Osteoblast (primary cell): ENCODE measurements at regions not wholly inside any gene's neighbourhood (a gene's known extent, or its start where the extent isn't known, plus 50 kb on each side); places are given as distances from the start of the nearest gene placed in this dataset.

Experiments
- DNase-seq: peaks from one replicate; pipeline ENCODE4 v3.0.0; 2011; ENCODE audit warnings: low spot score, mixed read lengths; ENCODE audit not compliant: insufficient read length; ENCODE audit errors: missing footprints
- H2AFZ ChIP-seq: 2 replicates; pipeline ENCODE4 v1.6.0; 2011; ENCODE audit warnings: mild to moderate bottlenecking, low read length
- H3K27ac ChIP-seq: 2 replicates; pipeline ENCODE4 v1.5.1; 2011; ENCODE audit warnings: mild to moderate bottlenecking, low read depth, low read length, moderate library complexity
- H3K27me3 ChIP-seq: 2 replicates; pipeline ENCODE4 v1.6.0; 2012; ENCODE audit warnings: mild to moderate bottlenecking, control low read depth, inconsistent platforms, low read length, moderate library complexity; ENCODE audit not compliant: insufficient read depth
- H3K36me3 ChIP-seq: 2 replicates; pipeline ENCODE4 v1.5.1; 2011; ENCODE audit warnings: mild to moderate bottlenecking, low read length, control low read depth, moderate library complexity; ENCODE audit not compliant: insufficient read depth
- H3K4me1 ChIP-seq: 2 replicates; pipeline ENCODE4 v1.5.1; 2011; ENCODE audit warnings: mild to moderate bottlenecking, low read length, control low read depth, moderate library complexity; ENCODE audit not compliant: insufficient read depth
- H3K4me2 ChIP-seq: 2 replicates; pipeline ENCODE4 v1.6.0; 2011; ENCODE audit warnings: mild to moderate bottlenecking, low read length; ENCODE audit not compliant: insufficient read depth
- H3K4me3 ChIP-seq: fragments of 200-600 bp; sonication (generic); 3 replicates; pipeline ENCODE4 v1.5.1; 2012; ENCODE audit warnings: mild to moderate bottlenecking, low read length, inconsistent platforms; ENCODE audit not compliant: insufficient read depth
- H3K79me2 ChIP-seq: 2 replicates; pipeline ENCODE4 v1.6.0; 2012; ENCODE audit warnings: mild to moderate bottlenecking, low read length, control low read depth, inconsistent platforms; ENCODE audit not compliant: insufficient read depth
- H3K9me3 ChIP-seq: 2 replicates; pipeline ENCODE4 v1.5.1; 2011; ENCODE audit warnings: low read depth, low read length, control low read depth
- H4K20me1 ChIP-seq: 2 replicates; pipeline ENCODE4 v1.6.0; 2012; ENCODE audit warnings: mild to moderate bottlenecking, low read length, control low read depth; ENCODE audit not compliant: insufficient read depth
- TF ChIP-seq, protein P1 (sequence below): IDR thresholded peaks from 2 replicates; pipeline ENCODE4 v1.5.1; 2011; ENCODE audit warnings: mild to moderate bottlenecking, low read depth, low read length, moderate library complexity; ENCODE audit errors: extremely low read depth

DNA sequence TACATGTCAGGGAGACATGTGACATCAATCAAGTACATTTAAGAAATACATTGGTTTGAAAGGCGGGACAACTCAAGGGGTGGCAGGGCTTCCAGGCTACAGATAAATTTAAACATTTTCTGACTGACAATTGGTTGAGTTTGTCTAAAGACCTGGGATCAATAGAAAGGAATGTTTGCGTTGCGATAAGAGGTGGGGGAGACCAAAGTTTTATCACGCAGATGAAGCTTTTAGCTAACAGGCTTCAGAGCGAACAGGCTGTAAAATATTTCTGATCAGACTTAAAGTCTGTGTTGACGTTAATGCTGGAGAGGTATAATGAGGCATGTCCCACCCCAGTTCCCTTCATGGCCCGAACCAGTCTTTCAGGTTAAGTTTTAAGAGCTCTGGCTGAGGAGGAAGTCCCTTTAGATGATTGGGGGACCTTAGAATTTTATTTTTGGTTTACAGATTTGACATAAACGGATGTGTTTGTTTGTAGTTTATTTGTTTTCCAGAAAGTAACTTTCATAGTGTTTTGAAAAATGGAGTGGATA, 346.7 kb upstream of the RASGEF1B start:
- H3K9me3 ChIP-seq = no peaks in the 10 kb centered on the region
- no peaks in the 10 kb centered on the region for H3K4me1 ChIP-seq
- H3K4me3 ChIP-seq = no peak overlapping the region
- no peaks in the 10 kb centered on the region for H3K79me2 ChIP-seq
- H3K4me2 ChIP-seq = no peak overlapping the region
- H2AFZ ChIP-seq = no peak overlapping the region
- DNase-seq = no peak
- H3K27ac ChIP-seq = no peak overlapping the region
- TF ChIP-seq, protein P1, sequence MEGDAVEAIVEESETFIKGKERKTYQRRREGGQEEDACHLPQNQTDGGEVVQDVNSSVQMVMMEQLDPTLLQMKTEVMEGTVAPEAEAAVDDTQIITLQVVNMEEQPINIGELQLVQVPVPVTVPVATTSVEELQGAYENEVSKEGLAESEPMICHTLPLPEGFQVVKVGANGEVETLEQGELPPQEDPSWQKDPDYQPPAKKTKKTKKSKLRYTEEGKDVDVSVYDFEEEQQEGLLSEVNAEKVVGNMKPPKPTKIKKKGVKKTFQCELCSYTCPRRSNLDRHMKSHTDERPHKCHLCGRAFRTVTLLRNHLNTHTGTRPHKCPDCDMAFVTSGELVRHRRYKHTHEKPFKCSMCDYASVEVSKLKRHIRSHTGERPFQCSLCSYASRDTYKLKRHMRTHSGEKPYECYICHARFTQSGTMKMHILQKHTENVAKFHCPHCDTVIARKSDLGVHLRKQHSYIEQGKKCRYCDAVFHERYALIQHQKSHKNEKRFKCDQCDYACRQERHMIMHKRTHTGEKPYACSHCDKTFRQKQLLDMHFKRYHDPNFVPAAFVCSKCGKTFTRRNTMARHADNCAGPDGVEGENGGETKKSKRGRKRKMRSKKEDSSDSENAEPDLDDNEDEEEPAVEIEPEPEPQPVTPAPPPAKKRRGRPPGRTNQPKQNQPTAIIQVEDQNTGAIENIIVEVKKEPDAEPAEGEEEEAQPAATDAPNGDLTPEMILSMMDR = no peak
- no peaks in the 10 kb centered on the region for H4K20me1 ChIP-seq
- H3K27me3 ChIP-seq = no peaks in the 10 kb centered on the region
- no peaks in the 10 kb centered on the region for H3K36me3 ChIP-seq

DNA sequence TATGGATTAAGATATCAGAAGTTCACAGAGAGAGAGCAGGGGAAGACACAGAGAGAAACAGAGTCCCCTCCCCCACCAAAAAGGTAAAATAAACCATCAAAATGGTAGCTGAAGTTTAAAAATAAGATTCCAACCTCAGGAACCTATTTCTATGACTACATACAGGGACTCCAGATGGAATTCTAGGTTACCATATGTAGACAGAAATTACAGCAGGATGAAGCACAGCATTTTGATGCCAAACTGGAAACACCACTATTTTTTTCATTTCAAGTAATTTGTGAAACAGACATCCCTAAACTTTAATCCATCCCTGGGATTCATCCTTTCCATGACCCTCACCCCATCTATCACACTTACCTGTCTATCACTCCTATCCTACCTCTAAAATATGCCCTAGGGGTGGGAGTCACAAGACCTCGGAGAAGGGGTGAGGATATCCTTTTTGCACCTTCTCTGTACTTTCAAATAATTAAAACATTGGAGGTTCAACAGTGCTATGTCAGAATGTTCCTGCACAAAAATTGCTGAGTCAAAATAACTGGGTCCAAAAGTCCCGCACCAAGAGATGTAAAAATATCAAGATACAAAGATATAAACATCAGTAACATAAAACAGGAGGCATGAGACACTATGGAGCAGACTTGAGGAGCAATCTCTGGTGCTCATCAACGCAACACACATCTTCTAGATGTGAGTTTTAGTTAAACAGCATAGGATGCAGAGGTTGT, 344.5 kb upstream of the RASGEF1B start:
- H4K20me1 ChIP-seq = no peaks in the 10 kb centered on the region
- H3K36me3 ChIP-seq = no peaks in the 10 kb centered on the region
- H3K4me1 ChIP-seq = no peaks in the 10 kb centered on the region
- H3K79me2 ChIP-seq = no peaks in the 10 kb centered on the region
- TF ChIP-seq, protein P1 = no peak
- no peak for DNase-seq
- no peaks in the 10 kb centered on the region for H3K27me3 ChIP-seq
- no peak overlapping the region for H2AFZ ChIP-seq
- H3K9me3 ChIP-seq = no peaks in the 10 kb centered on the region
- no peak overlapping the region for H3K4me2 ChIP-seq
- no peak overlapping the region for H3K27ac ChIP-seq
- H3K4me3 ChIP-seq = no peak overlapping the region

DNA sequence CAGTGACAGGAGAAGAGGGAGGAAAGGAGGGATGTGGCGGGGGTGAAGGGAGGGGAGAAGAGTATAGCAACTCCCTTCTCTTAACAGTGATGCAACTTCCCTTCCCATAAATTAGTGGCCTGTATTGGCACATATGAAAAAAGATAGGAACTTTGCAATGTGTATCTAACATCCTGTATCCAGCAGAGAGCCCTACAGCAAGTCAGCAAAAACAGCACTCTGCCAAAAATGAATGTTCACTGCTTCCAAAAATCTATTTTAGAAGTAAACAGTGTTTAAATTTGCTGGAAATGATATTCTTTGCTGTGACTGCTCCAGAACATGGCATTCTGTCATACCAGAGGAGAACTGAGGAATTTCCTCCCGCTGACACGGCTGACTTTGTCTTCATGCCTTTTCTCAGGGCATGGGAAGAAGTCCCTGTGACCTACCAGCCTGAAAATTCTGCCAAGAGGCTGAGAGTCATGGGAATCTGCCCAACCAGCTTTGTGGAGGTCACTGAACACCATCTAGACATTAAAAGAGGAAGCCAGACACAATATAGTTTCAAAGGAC, 343.4 kb upstream of the RASGEF1B start:
- H2AFZ ChIP-seq = no peak overlapping the region
- H3K4me3 ChIP-seq = no peak overlapping the region
- no peaks in the 10 kb centered on the region for H3K4me1 ChIP-seq
- no peaks in the 10 kb centered on the region for H4K20me1 ChIP-seq
- no peaks in the 10 kb centered on the region for H3K27me3 ChIP-seq
- DNase-seq = no peak
- no peak overlapping the region for H3K27ac ChIP-seq
- TF ChIP-seq, protein P1 = no peak
- H3K9me3 ChIP-seq = no peaks in the 10 kb centered on the region
- no peak overlapping the region for H3K4me2 ChIP-seq
- no peaks in the 10 kb centered on the region for H3K79me2 ChIP-seq
- no peaks in the 10 kb centered on the region for H3K36me3 ChIP-seq

DNA sequence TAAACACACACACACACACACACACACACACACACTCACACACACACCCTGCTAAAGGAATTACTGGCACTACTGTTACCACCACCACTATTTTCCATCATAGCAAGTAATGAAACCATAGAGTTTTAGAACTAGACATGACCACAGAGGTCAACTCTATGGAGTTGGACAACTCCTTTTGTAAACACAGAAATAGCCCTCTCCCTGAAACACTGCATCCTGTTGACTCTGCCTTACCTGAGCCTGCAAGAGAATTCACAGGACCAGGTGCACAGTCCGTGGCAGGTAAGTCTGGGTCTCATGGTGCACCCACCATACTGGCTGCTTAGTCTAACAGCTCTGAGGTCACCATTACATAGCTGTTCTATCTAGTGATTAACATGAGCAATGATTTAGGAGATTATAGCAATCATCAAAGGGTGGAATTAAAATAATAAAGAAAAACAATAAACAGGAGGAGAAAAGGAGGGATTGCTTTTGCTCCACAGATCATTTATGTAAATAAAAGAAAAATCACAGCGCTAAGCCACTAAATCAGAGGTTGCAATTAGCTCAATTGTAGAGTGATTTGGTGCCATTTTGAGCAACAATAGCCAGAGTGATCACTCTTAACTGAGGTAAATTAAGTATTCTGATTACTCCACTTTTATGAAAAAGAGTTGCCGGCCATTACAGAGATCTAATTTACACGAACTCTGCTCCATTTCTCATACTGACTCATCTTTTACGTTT, 340.0 kb upstream of the RASGEF1B start:
- H3K9me3 ChIP-seq = no peaks in the 10 kb centered on the region
- H3K4me1 ChIP-seq = no peaks in the 10 kb centered on the region

More for the DNA sequence above, 340.0 kb upstream of the RASGEF1B start:
- Histone ChIP-seq H3K79me2 (no peaks in the 10 kb centered on the region), H3K36me3 (no peaks in the 10 kb centered on the region), H3K4me2 (no peak overlapping the region), H3K4me3 (no peak overlapping the region), H4K20me1 (no peaks in the 10 kb centered on the region), H3K27me3 (no peaks in the 10 kb centered on the region), H2AFZ (no peak overlapping the region), H3K27ac (no peak overlapping the region)
- TF ChIP-seq, protein P1 = no peak
- no peak for DNase-seq
